ENCODE measurements at regions not wholly inside any gene's neighbourhood (a gene's known extent, or its start where the extent isn't known, plus 50 kb on each side); places are given as distances from the start of the nearest gene placed in this dataset.

- TF ChIP-seq ZNF462 (CRISPR knock-in tag; IDR thresholded peaks at IDR 0.05) (no peak), NANOG (IDR thresholded peaks at IDR 0.05; ENCODE audit: borderline replicate concordance) (no peak), ZNF331 (CRISPR knock-in tag; IDR thresholded peaks at IDR 0.05; ENCODE audit: low read depth) (no peak), EZH2phosphoT487 (IDR thresholded peaks at IDR 0.05; ENCODE audit: unreplicated experiment) (no peak), CTCF (conservative IDR thresholded peaks at IDR 0.05; ENCODE audit: low read depth in 2 of 2) (no peak), CREB1 (CRISPR knock-in tag; IDR thresholded peaks at IDR 0.05; ENCODE audit: low read depth) (no peak), ETS1 (IDR thresholded peaks at IDR 0.05) (no peak), ZNF114 (CRISPR knock-in tag; IDR thresholded peaks at IDR 0.05) (no peak), STAT1 (IDR thresholded peaks at IDR 0.05; ENCODE audit: unreplicated experiment) (no peak)
- Mint-ChIP-seq H3K36me3 (ENCODE audit: low read depth) (no peaks in the 10 kb centered on the region), H3K9me3 (no peaks in the 10 kb centered on the region), H3K27ac (no peak overlapping the region), H3K27me3 (ENCODE audit: insufficient read depth, low read depth, poor library complexity) (peaks cover 4% of the 10 kb centered on the region), H3K4me3 (no peak overlapping the region), H3K4me1 (peaks cover 3% of the 10 kb centered on the region; the same call in 2 of the 3 replicates)
- ATAC-seq (peak; percentile 28; the same call in 1 of the 3 replicates), DNase-seq (ENCODE audit: low spot score) (no peak)
- H3K4me3 ChIP-seq = no peak overlapping the region
- no peaks in the 10 kb centered on the region for H3F3A ChIP-seq (replicated peaks; ENCODE audit: low read depth)
- no peaks in the 10 kb centered on the region for H3K79me2 ChIP-seq (replicated peaks; ENCODE audit: insufficient read depth)
- peak overlapping the region; percentile 52; the same call in 1 of the 2 replicates for H2AFZ ChIP-seq
- no peak overlapping the region for H3K4me2 ChIP-seq
- no peak overlapping the region for H3K27ac ChIP-seq (ENCODE audit: low read depth)
- no peaks in the 10 kb centered on the region for H3K4me1 ChIP-seq (ENCODE audit: insufficient read depth)
- H3K27me3 ChIP-seq (ENCODE audit: insufficient read depth) = no peaks in the 10 kb centered on the region
- no peaks in the 10 kb centered on the region for H3K36me3 ChIP-seq (ENCODE audit: insufficient read depth)
- no peaks in the 10 kb centered on the region for H3K9me2 ChIP-seq (ENCODE audit: insufficient read depth)
- H4K20me1 ChIP-seq (replicated peaks; ENCODE audit: insufficient read depth) = no peaks in the 10 kb centered on the region
Observed at GRCh38 chr11:33952805-33953204, 60.9 kb upstream of the LMO2 start.
